GM10248 (cell line): ENCODE measurements at regions not wholly inside any gene's neighbourhood (a gene's known extent, or its start where the extent isn't known, plus 50 kb on each side); places are given as distances from the start of the nearest gene placed in this dataset.
A peak's percentile ranks its signal among the peaks of the same experiment; 100 is the strongest.

Source experiments
- CTCF ChIA-PET: fragments of 300-600 bp; sonication (Branson Sonifier 250); formaldehyde crosslinking; extraction: SDS; loops from one replicate; lab custom pipeline; 2021; ENCODE audit warnings: antibody characterized with exemption; lab: Yijun Ruan, JAX
- POLR2A ChIA-PET: fragments of 350-650 bp; sonication (Branson Sonifier 250); formaldehyde crosslinking; extraction: SDS; loops from one replicate; lab custom pipeline; 2020; ENCODE audit warnings: antibody characterized with exemption; lab: Yijun Ruan, JAX
- DNase-seq: peaks from one replicate; pipeline ENCODE4 v3.0.0; 2012; ENCODE audit errors: extremely low spot score
- TF ChIP-seq, protein P1 (sequence below): IDR thresholded peaks from 2 replicates; pipeline ENCODE4 v1.5.1; 2012; ENCODE audit warnings: mild to moderate bottlenecking, low read depth; ENCODE audit errors: extremely low read depth, missing control alignments, control extremely low read depth

DNA sequence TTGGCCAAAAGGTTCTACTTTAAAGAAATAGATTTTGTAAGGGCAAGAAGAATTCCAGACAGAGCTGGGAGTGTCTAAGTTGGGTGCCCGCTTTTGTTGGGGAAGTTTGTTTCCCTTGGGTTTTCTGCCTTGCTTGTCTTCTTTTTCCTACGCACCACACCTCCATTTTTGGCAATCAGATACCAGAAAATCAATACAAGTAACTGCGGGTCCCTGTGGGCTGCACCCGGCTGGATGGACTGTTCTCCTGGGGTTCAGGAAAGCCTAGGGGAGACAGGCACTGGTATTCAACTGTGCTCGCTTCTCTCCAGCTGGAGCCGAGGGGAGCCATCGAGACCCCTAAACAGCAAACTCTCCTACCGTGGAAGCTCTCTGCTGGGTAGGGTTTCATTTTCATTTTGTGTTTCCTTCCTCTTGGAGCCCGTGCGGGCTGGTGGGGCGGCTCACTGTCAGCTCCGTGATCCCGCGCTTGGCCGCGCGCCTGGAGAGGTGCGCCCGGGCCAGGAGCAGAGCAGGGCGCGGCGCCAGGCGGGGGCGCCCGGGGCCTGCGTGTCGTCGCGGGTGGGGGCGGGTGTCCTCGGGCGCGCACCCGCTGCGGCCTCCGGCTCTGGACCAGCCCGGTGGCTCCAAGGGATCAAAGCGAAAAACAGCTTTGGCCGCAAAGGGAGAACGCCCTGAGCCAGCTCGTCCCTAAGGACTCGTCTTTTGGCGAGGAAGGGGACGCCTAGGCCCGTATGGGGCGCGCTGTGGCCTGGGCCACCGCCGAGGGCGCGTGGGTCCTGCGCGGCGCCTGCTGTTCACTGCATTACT, 347.2 kb downstream of the ZNF536 start:
- POLR2A ChIA-PET = no interaction called here
- CTCF ChIA-PET = no interaction called here
- TF ChIP-seq, protein P1, sequence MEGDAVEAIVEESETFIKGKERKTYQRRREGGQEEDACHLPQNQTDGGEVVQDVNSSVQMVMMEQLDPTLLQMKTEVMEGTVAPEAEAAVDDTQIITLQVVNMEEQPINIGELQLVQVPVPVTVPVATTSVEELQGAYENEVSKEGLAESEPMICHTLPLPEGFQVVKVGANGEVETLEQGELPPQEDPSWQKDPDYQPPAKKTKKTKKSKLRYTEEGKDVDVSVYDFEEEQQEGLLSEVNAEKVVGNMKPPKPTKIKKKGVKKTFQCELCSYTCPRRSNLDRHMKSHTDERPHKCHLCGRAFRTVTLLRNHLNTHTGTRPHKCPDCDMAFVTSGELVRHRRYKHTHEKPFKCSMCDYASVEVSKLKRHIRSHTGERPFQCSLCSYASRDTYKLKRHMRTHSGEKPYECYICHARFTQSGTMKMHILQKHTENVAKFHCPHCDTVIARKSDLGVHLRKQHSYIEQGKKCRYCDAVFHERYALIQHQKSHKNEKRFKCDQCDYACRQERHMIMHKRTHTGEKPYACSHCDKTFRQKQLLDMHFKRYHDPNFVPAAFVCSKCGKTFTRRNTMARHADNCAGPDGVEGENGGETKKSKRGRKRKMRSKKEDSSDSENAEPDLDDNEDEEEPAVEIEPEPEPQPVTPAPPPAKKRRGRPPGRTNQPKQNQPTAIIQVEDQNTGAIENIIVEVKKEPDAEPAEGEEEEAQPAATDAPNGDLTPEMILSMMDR = no peak
- DNase-seq = peak; percentile 29

DNA sequence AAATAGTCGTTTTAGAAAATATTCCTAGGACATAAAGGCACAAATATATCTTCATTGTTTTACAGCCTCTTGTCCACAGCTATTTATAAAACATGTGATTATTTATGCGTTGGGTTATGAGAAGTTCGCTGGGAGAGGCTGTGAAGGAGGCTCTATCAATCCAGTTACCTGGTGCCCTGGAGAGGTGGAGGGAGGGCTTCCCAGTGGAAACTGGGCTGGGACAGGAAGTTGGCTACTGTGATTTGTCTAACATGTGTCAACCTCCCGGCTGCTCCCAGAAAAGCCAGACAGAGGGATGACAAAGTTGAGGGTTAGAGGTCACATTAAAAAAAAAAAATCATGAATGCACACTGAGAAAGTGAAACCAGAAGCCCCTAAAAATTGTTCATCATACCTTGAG, 346.5 kb downstream of the ZNF536 start:
- ChIA-PET CTCF (no interaction called here), POLR2A (no interaction called here)
- no peak for DNase-seq
- TF ChIP-seq, protein P1 = no peak

DNA sequence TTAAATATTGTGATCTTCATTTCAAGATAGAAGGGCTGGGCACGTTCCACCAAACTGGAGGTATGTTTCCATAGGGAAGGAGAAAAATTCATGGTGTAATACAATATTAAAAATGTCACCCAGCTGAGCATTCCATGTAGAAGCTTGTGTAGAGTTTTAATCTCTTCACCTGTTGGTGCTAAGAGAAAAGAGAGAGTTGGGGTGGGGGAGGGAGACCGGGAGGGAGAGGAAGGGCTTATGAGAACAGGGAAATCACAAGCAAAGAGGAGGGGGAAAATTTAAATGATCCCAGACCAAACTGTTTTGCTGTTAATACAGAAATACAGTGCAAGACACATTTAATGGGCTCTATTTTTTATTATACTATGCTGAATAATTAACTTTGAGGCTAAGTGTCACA, 345.8 kb downstream of the ZNF536 start:
- DNase-seq = no peak
- ChIA-PET POLR2A (no interaction called here), CTCF (no interaction called here)
- TF ChIP-seq, protein P1 = no peak

DNA sequence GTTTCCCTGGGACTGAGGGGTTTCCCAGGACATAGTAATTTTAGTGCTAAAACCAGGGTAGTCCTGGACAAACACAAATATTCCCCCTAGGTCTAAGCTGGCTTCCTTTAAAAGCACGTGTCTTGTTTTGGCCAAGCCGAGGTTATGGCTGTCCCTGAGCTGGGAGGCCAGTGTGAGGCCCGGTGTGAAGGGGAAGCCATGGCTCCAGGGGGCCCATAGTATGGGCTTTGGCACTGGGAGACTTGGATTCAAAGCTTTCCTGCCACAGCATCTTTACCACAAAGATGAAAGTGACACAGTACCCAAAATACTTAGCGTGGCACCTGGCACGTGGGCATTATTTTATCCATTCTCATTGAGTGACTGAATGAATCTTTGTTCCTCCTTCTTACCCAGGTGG, 345.2 kb downstream of the ZNF536 start:
- no peak for DNase-seq
- TF ChIP-seq, protein P1 = no peak
- ChIA-PET CTCF (no interaction called here), POLR2A (no interaction called here)

DNA sequence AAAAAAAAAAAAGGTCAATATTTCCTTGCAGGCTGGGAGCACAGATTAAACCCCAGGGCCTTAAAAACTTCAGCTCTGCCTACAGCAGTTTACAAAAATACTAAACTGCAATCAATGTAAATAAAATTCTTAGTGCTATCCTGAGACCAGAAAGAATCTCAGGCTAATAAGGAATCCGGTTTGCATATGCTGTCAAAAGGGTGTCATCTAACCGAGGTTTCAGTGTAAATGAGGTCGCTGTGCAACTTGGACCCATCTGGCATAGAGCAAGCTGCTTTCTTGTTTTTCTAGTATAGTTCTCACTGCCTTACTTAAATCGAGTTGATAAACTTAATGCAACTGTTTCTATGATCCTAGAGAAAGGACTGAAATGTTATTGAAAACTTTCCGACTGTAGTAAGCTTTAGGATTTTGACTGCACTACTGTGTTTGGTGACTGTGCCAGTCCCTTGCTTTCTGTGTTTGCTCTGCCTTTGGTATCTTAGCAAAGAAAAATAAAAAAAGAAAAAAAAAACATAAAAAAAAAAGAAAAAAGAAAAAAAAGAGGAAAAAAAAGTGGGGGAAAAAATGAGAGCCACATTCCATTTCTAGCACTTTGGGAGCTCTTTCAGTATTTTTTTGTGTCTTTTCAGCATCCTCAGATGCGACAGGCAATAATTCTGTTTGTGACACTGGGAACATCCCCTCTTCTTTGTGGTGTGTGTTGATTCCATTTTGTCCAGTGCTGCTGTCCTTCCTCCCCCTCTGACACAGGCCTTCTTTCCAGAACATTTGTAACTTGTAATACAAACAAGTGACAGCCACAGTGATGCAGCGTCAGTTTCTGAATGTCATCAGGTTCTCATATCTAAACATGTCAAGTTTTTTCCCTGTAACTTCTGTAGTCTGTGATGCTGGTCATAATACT, 340.5 kb downstream of the ZNF536 start:
- POLR2A ChIA-PET = interaction anchor here (0.7 kb wide), 1 partner anchor 70 kb away, joined by 3 read pairs; no protein-coding TSS in a partner anchor
- no peak for DNase-seq

DNA sequence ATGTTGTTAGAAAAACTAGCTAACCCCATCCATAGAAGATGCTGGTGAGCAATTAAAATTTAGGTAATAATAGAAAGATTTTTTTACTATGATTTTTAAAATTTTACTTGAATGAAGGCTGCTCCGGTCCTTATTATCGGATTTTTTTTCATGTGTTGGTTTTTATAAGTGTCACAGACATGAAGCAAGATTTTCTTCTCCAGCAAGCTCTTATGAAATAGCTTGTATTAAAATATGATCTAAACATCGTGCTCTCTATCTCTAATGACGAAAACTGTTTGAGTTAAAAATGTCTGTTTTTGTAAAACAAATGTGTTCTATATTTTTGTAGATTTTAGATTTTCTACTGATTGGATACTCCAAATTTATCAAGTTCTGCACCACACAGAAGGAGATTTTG, 339.6 kb downstream of the ZNF536 start:
- TF ChIP-seq, protein P1 = no peak
- DNase-seq = no peak
- CTCF ChIA-PET = no interaction called here
- POLR2A ChIA-PET = no interaction called here

More for the DNA sequence above, 340.5 kb downstream of the ZNF536 start:
- TF ChIP-seq, protein P1 = no peak
- CTCF ChIA-PET = no interaction called here
